H1 (cell line): ENCODE measurements at regions not wholly inside any gene's neighbourhood (a gene's known extent, or its start where the extent isn't known, plus 50 kb on each side); places are given as distances from the start of the nearest gene placed in this dataset.

Experiments
- CTCF ChIA-PET: fragments of 300-600 bp; sonication (Branson Sonifier 250); formaldehyde crosslinking; loops from one replicate; lab custom pipeline; 2021; ENCODE audit not compliant: partially characterized antibody; lab: Charles Lee
- POLR2A ChIA-PET: fragments of 300-600 bp; sonication (Branson Sonifier 250); formaldehyde crosslinking; loops from one replicate; lab custom pipeline; 2021; ENCODE audit warnings: inconsistent platforms; ENCODE audit not compliant: partially characterized antibody; lab: Charles Lee
- DNase-seq, 2 experiments: peaks; one replicate each; pipeline versions ENCODE4 v3.0.0 to v3.0.0-alpha.2; 2010 to 2022; ENCODE audit warnings: low spot score in 2 of 2, low read depth in 1 of 2, mixed read lengths in 1 of 2
- FAIRE-seq: peaks from 2 replicates; lab custom pipeline; 2011; peaks lifted over from hg19 to GRCh38; lab: Jason Lieb, UNC
- H2AFZ ChIP-seq: 2 replicates; pipeline ENCODE4 v1.8.1; 2012; ENCODE audit warnings: low read length, inconsistent platforms
- H2AK5ac ChIP-seq: 2 replicates; pipeline ENCODE4 v1.6.1; 2013; ENCODE audit warnings: low read depth, low read length
- H2BK120ac ChIP-seq: replicated peaks from 2 replicates; pipeline ENCODE3; 2013; ENCODE audit warnings: low read depth, low read length, inconsistent platforms
- H2BK12ac ChIP-seq: 2 replicates; pipeline ENCODE4 v1.6.1; 2013; ENCODE audit warnings: low read depth, low read length
- H2BK15ac ChIP-seq: 2 replicates; pipeline ENCODE4 v1.6.1; 2013; ENCODE audit warnings: low read length
- H2BK20ac ChIP-seq: 2 replicates; pipeline ENCODE4 v1.6.1; 2013; ENCODE audit warnings: low read length
- H2BK5ac ChIP-seq: 2 replicates; pipeline ENCODE4 v1.6.1; 2013; ENCODE audit warnings: low read depth, low read length
- H3K14ac ChIP-seq: 2 replicates; pipeline ENCODE4 v1.6.1; 2013; ENCODE audit warnings: inconsistent platforms; ENCODE audit not compliant: insufficient read length
- H3K18ac ChIP-seq: 2 replicates; pipeline ENCODE4 v1.6.1; 2013; ENCODE audit warnings: low read length; ENCODE audit errors: extremely low read depth
- H3K23ac ChIP-seq: 2 replicates; pipeline ENCODE4 v1.6.1; 2013; ENCODE audit warnings: inconsistent platforms; ENCODE audit not compliant: insufficient read length
- H3K23me2 ChIP-seq: 2 replicates; pipeline ENCODE4 v1.6.1; 2013; ENCODE audit warnings: low read depth, low read length
- H3K27ac ChIP-seq: 2 replicates; pipeline ENCODE4 v1.6.1; 2011; ENCODE audit warnings: low read depth, low read length, inconsistent platforms
- H3K27me3 ChIP-seq, 4 experiments: replicated peaks in 1 of 4; 1 replicate in 1 of 4; 2 replicates in 3 of 4; pipeline versions ENCODE4 v1.6.1 to v1.8.1; 2011 to 2013; ENCODE audit warnings: low read length in 3 of 4, mild to moderate bottlenecking in 3 of 4, inconsistent platforms in 2 of 4, mixed read lengths in 2 of 4, moderate library complexity in 1 of 4; ENCODE audit not compliant: control insufficient read depth in 3 of 4, insufficient read depth in 3 of 4; ENCODE audit errors: extremely low read depth in 1 of 4
- H3K36me3 ChIP-seq, 4 experiments: 2 replicates each; pipeline versions ENCODE4 v1.6.1 to v1.8.1; 2011 to 2013; ENCODE audit warnings: mild to moderate bottlenecking in 4 of 4, low read length in 3 of 4, moderate library complexity in 2 of 4, control low read depth in 1 of 4, inconsistent platforms in 1 of 4; ENCODE audit not compliant: insufficient read depth in 4 of 4, control insufficient read depth in 2 of 4
- H3K4ac ChIP-seq: replicated peaks from 2 replicates; pipeline ENCODE3; 2013; ENCODE audit warnings: low read length, low read depth, mixed read lengths, inconsistent platforms; ENCODE audit not compliant: insufficient read length
- H3K4me1 ChIP-seq, 4 experiments: replicated peaks in 1 of 4; 1 replicate in 1 of 4; 2 replicates in 3 of 4; pipeline versions ENCODE4 v1.6.1 to v1.8.1; 2011 to 2013; ENCODE audit warnings: low read length in 3 of 4, inconsistent platforms in 2 of 4, mixed read lengths in 1 of 4; ENCODE audit not compliant: insufficient read depth in 4 of 4, control insufficient read depth in 3 of 4
- H3K4me2 ChIP-seq, 2 experiments: 2 replicates each; pipeline versions ENCODE4 v1.6.1 to v1.8.1; 2011 to 2013; ENCODE audit warnings: low read depth in 2 of 2, low read length in 2 of 2, control low read depth in 1 of 2, inconsistent platforms in 1 of 2, mild to moderate bottlenecking in 1 of 2; ENCODE audit not compliant: insufficient read depth in 1 of 2
- H3K4me3 ChIP-seq, 4 experiments: fragments of 200-600, 300-600 bp in 1 of 4; sonication (generic), shearing (Covaris generic), sonication (Bioruptor Twin) in 1 of 4; 2 replicates each; pipeline versions ENCODE4 v1.5.1 to v1.8.1; 2011 to 2016; ENCODE audit warnings: low read length in 4 of 4, low read depth in 3 of 4, control low read depth in 2 of 4, inconsistent platforms in 2 of 4, mild to moderate bottlenecking in 2 of 4, mixed read lengths in 1 of 4, moderate library complexity in 1 of 4; ENCODE audit not compliant: insufficient read depth in 2 of 4; ENCODE audit errors: extremely low read depth in 1 of 4
- H3K56ac ChIP-seq: replicated peaks from 2 replicates; pipeline ENCODE3; 2013; ENCODE audit warnings: low read depth, mild to moderate bottlenecking, mixed read lengths, low read length, inconsistent platforms; ENCODE audit not compliant: insufficient read length
- H3K79me1 ChIP-seq: 2 replicates; pipeline ENCODE4 v1.6.1; 2013; ENCODE audit warnings: low read depth, low read length, control low read depth
- H3K79me2 ChIP-seq, 2 experiments: 2 replicates each; pipeline versions ENCODE4 v1.6.1 to v1.8.1; 2012 to 2013; ENCODE audit warnings: low read length in 2 of 2, mild to moderate bottlenecking in 2 of 2, inconsistent platforms in 1 of 2; ENCODE audit not compliant: insufficient read depth in 2 of 2, control insufficient read depth in 1 of 2
- H3K9ac ChIP-seq, 4 experiments: replicated peaks in 1 of 4; 1 replicate in 1 of 4; 2 replicates in 3 of 4; pipeline versions ENCODE4 v1.6.1 to v1.8.1; 2011 to 2013; ENCODE audit warnings: low read depth in 3 of 4, low read length in 3 of 4, control low read depth in 2 of 4, mild to moderate bottlenecking in 2 of 4, moderate library complexity in 2 of 4, inconsistent platforms in 1 of 4; ENCODE audit errors: extremely low read depth in 1 of 4
- H3K9me3 ChIP-seq, 2 experiments: 2 replicates each; pipeline versions ENCODE4 v1.6.1 to v1.8.1; 2012 to 2013; ENCODE audit warnings: mild to moderate bottlenecking in 2 of 2, moderate library complexity in 2 of 2, control low read depth in 1 of 2, inconsistent platforms in 1 of 2, low read depth in 1 of 2, low read length in 1 of 2, mixed read lengths in 1 of 2; ENCODE audit not compliant: insufficient read depth in 2 of 2
- H4K20me1 ChIP-seq, 2 experiments: replicated peaks in 1 of 2; 2 replicates each; pipeline versions ENCODE3 to v1.8.1; 2011 to 2013; ENCODE audit warnings: inconsistent platforms in 2 of 2, low read length in 2 of 2, mild to moderate bottlenecking in 1 of 2; ENCODE audit not compliant: insufficient read depth in 2 of 2, control insufficient read depth in 1 of 2
- H4K5ac ChIP-seq: 2 replicates; pipeline ENCODE4 v1.6.1; 2013; ENCODE audit warnings: low read length, low read depth, mixed read lengths, inconsistent platforms; ENCODE audit not compliant: insufficient read length
- H4K8ac ChIP-seq: 2 replicates; pipeline ENCODE4 v1.8.0; 2013; ENCODE audit warnings: mild to moderate bottlenecking, moderate library complexity, low read length, inconsistent platforms; ENCODE audit not compliant: insufficient read depth; ENCODE audit errors: extremely low read depth
- H4K91ac ChIP-seq: replicated peaks from 2 replicates; pipeline ENCODE3; 2013; ENCODE audit warnings: low read length, mixed read lengths, inconsistent platforms; ENCODE audit not compliant: insufficient read length
- CTCF ChIP-seq, 3 experiments: IDR thresholded peaks; 1 replicate in 2 of 3; 2 replicates in 1 of 3; pipeline versions ENCODE4 v1.5.1 to v1.6.1; 2011; ENCODE audit warnings: low read length in 3 of 3, mild to moderate bottlenecking in 3 of 3, inconsistent platforms in 2 of 3, low read depth in 1 of 3, moderate library complexity in 1 of 3; ENCODE audit not compliant: insufficient read depth in 1 of 3; ENCODE audit errors: control extremely low read depth in 1 of 3
- MAFK ChIP-seq: IDR thresholded peaks from 2 replicates; pipeline ENCODE4 v1.6.1; 2012; ENCODE audit warnings: low read depth, mild to moderate bottlenecking, improper control_type of control experiment, low read length
- MAX ChIP-seq: IDR thresholded peaks from 2 replicates; pipeline ENCODE4 v1.6.1; 2012; ENCODE audit warnings: inconsistent platforms
- POLR2A ChIP-seq, 2 experiments: IDR thresholded peaks; 1 replicate in 1 of 2; 2 replicates in 1 of 2; pipeline ENCODE4 v1.6.1; 2011; ENCODE audit warnings: low read depth in 2 of 2, low read length in 2 of 2, mild to moderate bottlenecking in 2 of 2; ENCODE audit errors: control extremely low read depth in 1 of 2
- RBBP5 ChIP-seq: IDR thresholded peaks from 2 replicates; pipeline ENCODE4 v1.7.1; 2012; ENCODE audit warnings: low read depth, mild to moderate bottlenecking, inconsistent platforms, low read length, moderate library complexity, borderline replicate concordance
- SIN3A ChIP-seq, 2 experiments: IDR thresholded peaks in 1 of 2; conservative IDR thresholded peaks in 1 of 2; 2 replicates each; pipeline ENCODE4 v1.6.1; 2011 to 2012; ENCODE audit warnings: low read length in 2 of 2, improper control_type of control experiment in 1 of 2, low read depth in 1 of 2, mild to moderate bottlenecking in 1 of 2
- SP1 ChIP-seq: IDR thresholded peaks from 2 replicates; pipeline ENCODE4 v1.6.1; 2011; ENCODE audit warnings: low read depth, low read length
- TAF7 ChIP-seq: optimal IDR thresholded peaks from 2 replicates; pipeline ENCODE3; 2011; ENCODE audit warnings: low read depth, mild to moderate bottlenecking, inconsistent platforms, low read length, moderate library complexity, borderline replicate concordance
- TBP ChIP-seq: IDR thresholded peaks from 2 replicates; pipeline ENCODE4 v1.6.1; 2011; ENCODE audit warnings: low read depth, low read length, improper control_type of control experiment
- TEAD4 ChIP-seq: IDR thresholded peaks from 2 replicates; pipeline ENCODE4 v1.6.1; 2012; ENCODE audit warnings: low read depth, low read length, inconsistent platforms, mixed read lengths
- ZNF274 ChIP-seq: IDR thresholded peaks from 2 replicates; pipeline ENCODE4 v1.7.0; 2012; ENCODE audit warnings: low read length, borderline replicate concordance; ENCODE audit errors: extremely low read depth
- WGBS, 2 experiments: shearing (Covaris generic) in 1 of 2; methylation state at CpG; one replicate each; pipeline versions ENCODE4 v1.1.6 to v1.1.7; 2013 to 2015; ENCODE audit warnings: low lambda C conversion rate in 2 of 2, mixed read lengths in 2 of 2, inconsistent platforms in 1 of 2, low coverage in 1 of 2, missing lambda C conversion rate in 1 of 2; ENCODE audit not compliant: insufficient replicate concordance in 2 of 2, insufficient coverage in 1 of 2, insufficient read length in 1 of 2; ENCODE audit errors: extremely low coverage in 1 of 2, missing lambda C conversion rate in 1 of 2; 5-methylcytosine and 5-hydroxymethylcytosine counted together
- TF ChIP-seq, protein P1 (sequence below): IDR thresholded peaks from 2 replicates; pipeline ENCODE4 v1.6.1; 2011; ENCODE audit warnings: low read depth, mild to moderate bottlenecking, low read length; ENCODE audit not compliant: insufficient read depth

- H3K79me1 ChIP-seq = no peaks in the 10 kb centered on the region
- no peak overlapping the region for H2BK20ac ChIP-seq
- no peaks in the 10 kb centered on the region for H3K79me2 ChIP-seq
- no peaks in the 10 kb centered on the region for H4K20me1 ChIP-seq
- H3K27me3 ChIP-seq = no peaks in the 10 kb centered on the region
- ChIA-PET CTCF (interaction anchor here (0.7 kb wide), 1 partner anchor 65 kb away, joined by 3 read pairs; no protein-coding TSS in a partner anchor), POLR2A (no interaction called here)
- TF ChIP-seq SIN3A (conservative IDR thresholded peaks at IDR 0.05 in 1 of 2, IDR thresholded peaks at IDR 0.05 in 1 of 2; ENCODE audit: low read depth in 1 of 2, low read length in 2 of 2) (no peak), TBP (no peak), TAF7 (no peak), MAFK (no peak), POLR2A (IDR thresholded peaks at IDR 0.05; ENCODE audit: control extremely low read depth in 1 of 2, low read depth in 2 of 2, low read length in 2 of 2) (no peak), CTCF (IDR thresholded peaks at IDR 0.05; ENCODE audit: control extremely low read depth in 1 of 3, insufficient read depth in 1 of 3, low read depth in 1 of 3, low read length in 3 of 3) (no peak), ZNF274 (no peak), RBBP5 (no peak), MAX (no peak), SP1 (no peak), TEAD4 (no peak)
- TF ChIP-seq, protein P1, sequence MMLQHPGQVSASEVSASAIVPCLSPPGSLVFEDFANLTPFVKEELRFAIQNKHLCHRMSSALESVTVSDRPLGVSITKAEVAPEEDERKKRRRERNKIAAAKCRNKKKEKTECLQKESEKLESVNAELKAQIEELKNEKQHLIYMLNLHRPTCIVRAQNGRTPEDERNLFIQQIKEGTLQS = no peak
- H3K4ac ChIP-seq = no peak overlapping the region
- H3K27ac ChIP-seq = no peak overlapping the region
- no peak overlapping the region for H3K4me3 ChIP-seq
- H2BK5ac ChIP-seq = no peak overlapping the region
- H4K91ac ChIP-seq = no peak overlapping the region
- H4K8ac ChIP-seq = no peak overlapping the region
- H2BK15ac ChIP-seq = no peak overlapping the region
- H3K14ac ChIP-seq = no peak overlapping the region
- H3K4me2 ChIP-seq = no peak overlapping the region
- no peaks in the 10 kb centered on the region for H3K23me2 ChIP-seq
- no peak overlapping the region for H3K56ac ChIP-seq
- no peaks in the 10 kb centered on the region for H3K4me1 ChIP-seq
- no peak overlapping the region for H3K9ac ChIP-seq
- H2BK12ac ChIP-seq = no peak overlapping the region
- FAIRE-seq = no peak
- H4K5ac ChIP-seq = no peak overlapping the region
- no peaks in the 10 kb centered on the region for H3K36me3 ChIP-seq
- H2AK5ac ChIP-seq = no peak overlapping the region
- no peak for DNase-seq
- H3K18ac ChIP-seq = no peak overlapping the region
- H3K23ac ChIP-seq = no peak overlapping the region
- H2BK120ac ChIP-seq = no peak overlapping the region
- H3K9me3 ChIP-seq = no peaks in the 10 kb centered on the region
- no peak overlapping the region for H2AFZ ChIP-seq
- 91% methylated on average over 1 of the region's 1 CpG; no CpG with 5 or more reads in 1 of the 2 experiments for WGBS, 2 experiments
These were observed 1930.0 kb upstream of the AGA start for GRCh38 chr4:179372242-179372641.
